ENCODE measurements at regions not wholly inside any gene's neighbourhood (a gene's known extent, or its start where the extent isn't known, plus 50 kb on each side); places are given as distances from the start of the nearest gene placed in this dataset.
A peak's percentile ranks its signal among the peaks of the same experiment; 100 is the strongest.
"Not testable (repeated sequence)": the region's sequence is repeated elsewhere in the genome, so short reads cannot be mapped to it uniquely, and the experiment has no call there.

DNA sequence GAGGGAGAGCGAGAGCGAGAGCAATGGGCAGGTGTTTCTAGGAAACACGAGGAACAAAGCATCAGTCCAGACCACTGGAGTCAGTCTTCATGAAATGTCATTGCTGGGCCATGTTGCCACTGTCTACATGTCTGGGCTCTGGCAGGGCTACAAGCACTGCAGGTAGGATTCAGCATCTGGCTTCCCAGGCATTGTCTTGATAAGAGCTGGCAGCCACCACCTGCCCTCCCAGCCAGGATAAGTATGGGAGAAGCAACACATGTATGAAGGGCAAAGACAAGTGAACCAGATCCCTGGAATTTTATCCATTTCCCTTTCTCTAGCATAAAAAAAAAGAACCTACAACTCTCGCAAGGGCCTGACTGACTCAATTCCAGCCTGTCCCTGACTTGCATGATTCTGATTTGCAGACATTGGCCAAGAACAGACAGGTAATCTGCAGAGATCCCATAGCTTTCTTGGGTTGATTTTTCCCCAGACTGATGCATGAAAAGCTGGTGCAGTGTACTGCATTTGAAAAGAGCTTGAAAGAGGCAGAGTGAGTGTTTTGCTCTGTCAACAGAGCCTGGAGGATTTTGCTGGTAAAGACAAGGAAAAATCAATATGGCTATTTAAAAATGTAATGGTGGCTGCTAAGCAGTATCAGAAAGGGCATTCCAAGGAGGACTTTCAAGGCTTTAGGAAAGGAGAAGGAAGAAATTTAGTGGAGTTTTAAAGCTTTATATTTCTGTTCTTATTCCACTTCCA is 157.2 kb upstream of the MYRIP start:
- DNase-seq (ENCODE audit: extremely low spot score, insufficient read length, low read depth) (no peak), FAIRE-seq (no peak)

DNA sequence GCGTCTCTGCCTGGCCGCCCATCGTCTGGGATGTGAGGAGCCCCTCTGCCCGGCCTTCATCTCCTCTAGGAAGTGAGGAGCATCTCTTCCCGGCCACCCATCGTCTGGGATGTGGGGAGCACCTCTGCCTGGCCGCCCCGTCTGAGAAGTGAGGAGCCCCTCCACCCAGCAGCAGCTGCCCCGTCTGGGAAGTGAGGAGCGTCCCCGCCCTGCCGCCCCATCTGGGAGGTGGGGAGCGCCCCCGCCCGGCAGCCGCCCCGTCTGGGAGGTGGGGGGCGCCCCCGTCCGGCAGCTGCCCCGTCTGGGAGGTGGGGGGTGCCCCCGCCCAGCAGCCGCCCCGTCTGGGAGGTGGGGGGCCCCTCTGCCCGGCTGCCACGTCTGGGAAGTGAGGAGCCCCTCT is 153.7 kb upstream of the MYRIP start:
- DNase-seq (ENCODE audit: extremely low spot score, insufficient read length, low read depth); FAIRE-seq: not testable (repeated sequence)

DNA sequence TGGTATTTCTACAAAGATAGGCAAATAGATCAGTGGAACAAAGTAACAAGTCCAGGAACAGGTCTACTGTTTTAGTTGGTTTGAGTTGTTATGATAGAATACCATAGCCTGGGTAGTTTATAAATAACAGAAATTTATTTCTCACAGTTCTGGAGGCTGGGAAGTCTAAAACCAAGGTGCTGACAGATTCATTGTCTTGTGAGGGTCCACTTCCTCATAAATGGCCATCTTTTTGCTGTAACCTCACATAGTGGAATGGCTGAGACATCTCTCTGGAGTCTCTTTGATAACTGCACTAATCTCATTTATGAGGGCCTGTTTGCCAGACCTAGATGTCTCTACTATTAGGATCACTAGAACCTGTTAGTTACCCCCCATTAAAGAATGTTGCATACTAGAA is 152.3 kb upstream of the MYRIP start:
- FAIRE-seq, result no peak
- no peak for DNase-seq (ENCODE audit: extremely low spot score, insufficient read length, low read depth)

DNA sequence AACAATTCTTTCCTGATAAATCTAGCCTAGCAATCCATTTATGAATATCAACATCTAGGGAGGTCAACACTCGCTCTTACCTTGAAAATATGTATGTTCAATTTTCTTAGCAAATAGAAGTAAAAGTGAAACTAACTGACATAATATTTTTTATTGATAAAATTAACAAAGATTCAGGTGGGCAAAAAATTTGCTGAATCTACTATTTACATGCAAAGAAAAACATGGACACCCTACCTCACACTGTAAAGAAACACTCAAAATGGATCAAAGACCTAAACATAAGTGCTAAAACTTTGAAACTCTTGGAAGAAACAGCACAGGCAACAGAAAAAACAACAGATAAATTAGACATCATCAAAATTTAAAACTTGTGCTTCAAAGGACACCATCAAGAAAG is 151.6 kb upstream of the MYRIP start:
- FAIRE-seq (no peak), DNase-seq (ENCODE audit: extremely low spot score, insufficient read length, low read depth) (no peak)

DNA sequence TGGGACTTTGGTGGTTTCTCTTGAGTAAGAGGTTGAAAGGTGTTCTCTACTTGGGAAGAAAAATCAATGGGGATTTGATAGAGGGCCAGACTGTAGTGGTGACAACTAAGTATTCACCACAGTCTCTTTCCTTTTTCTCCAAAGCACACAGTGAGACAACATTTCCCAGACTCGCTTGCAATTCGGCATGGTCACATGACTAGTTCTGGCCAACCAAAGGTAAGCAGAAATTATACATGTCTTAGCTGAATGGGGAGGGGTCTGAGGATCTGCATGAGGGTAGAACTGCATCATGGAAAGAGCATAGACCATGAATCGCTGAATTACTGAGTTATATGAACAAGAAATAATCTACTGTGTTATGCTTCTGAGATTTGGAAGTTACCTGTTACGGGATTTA is 144.5 kb upstream of the MYRIP start:
- FAIRE-seq (no peak), DNase-seq (ENCODE audit: extremely low spot score, insufficient read length, low read depth) (no peak)

DNA sequence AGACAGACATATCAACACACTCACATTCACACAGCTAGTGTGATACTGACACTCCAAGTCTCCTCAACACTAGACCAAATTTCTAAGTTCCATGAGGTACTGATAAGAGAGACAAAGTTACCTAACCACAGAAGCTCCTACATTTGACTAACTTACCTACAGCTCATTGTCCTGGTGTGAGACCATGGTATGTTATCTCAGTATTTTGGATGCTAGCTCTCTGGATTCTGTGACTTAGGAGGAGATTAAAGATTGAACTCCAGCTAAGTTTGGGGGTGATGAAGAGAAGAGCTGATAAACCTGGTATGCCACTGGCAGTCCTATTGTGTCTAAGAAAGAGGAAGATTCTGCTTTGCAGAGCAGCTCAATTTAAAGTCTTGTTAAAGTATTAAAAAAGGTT is 144.0 kb upstream of the MYRIP start:
- no peak for FAIRE-seq
- no peak for DNase-seq (ENCODE audit: extremely low spot score, insufficient read length, low read depth)

DNA sequence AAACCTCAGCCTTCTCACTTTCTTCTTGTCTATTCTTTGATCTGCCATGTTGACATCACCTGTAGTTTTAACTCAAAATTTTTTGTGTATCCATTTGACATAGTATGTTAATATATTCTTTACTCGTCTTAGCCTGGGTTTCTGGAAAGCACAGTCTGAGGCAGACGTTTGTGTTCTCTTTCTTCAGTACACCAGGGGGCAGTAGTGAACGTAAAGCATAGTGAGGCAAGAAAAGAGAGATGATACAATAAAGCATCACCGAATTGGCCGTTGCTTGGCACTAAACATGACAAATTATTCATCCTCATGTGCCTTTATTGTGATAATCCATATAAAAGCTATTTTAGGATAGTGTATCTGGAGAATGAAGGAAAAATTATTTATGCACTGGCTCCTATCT is 141.0 kb upstream of the MYRIP start:
- FAIRE-seq (peak; percentile 75), DNase-seq (ENCODE audit: extremely low spot score, insufficient read length, low read depth) (no peak)

DNA sequence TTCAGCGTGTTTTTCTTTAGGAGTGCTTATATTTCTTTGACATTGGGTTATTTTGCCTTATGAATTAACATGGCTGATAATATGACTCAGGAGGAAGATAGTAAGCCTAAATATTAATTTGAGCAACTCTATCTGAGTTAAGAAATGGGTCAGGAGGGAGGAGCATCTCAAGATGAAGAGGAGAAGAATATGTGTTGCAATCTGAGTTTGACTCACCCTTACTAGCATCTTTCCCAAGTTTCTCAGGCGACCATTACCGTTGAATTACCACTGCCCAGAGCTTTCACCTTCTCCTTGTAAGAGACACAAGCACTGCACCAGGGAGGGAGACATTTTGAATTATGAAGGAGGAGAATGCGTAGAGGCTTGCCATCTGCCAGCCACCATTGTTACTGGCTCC is 138.3 kb upstream of the MYRIP start:
- FAIRE-seq, result no peak
- no peak for DNase-seq (ENCODE audit: extremely low spot score, insufficient read length, low read depth)

DNA sequence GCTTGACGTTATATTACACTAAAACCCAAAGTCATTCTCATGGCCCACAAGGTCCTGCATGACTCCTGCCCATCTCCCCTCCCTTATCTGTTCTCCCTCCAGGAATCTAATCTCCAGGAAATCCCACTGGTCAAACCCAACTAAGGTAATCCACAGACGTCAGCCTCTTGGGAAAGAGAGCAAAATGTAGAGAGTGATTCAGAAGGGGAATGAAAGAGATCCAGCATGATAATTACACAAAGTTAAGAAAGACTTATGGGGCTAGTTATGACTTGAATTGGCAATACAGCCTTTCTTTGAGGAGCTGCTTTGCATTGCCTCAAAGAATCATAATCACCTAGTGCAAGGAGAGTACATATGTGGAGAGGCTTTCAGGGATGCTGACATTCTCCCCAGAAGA is 137.8 kb upstream of the MYRIP start:
- FAIRE-seq (no peak), DNase-seq (ENCODE audit: extremely low spot score, insufficient read length, low read depth) (no peak)

DNA sequence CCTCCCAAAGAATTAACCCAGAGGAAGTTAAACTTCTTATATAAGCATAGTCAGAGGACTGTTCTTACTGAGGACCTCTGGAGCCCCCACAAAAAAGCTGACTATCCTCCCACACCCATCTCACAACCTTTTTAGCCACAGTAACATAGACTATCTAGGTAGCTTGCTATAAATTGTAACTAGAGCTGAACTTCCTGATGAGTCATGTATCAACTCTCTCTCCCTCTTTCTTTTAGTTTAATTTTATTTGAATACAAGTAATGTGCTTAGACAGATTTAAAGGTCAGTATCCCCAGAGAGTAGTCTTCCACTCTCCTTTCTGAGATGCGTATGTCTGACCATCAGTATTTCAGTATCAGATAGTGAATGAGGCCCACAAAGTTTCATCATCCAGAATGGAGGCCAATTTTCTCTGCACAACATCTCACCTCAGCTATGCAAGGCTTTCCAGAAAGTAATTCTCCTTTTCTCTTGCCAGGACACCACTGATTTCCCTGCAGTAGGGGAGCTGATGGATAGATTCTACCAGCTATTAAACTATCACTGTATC is 104.0 kb upstream of the MYRIP start:
- DNase-seq (ENCODE audit: extremely low spot score, insufficient read length, low read depth) (no peak), FAIRE-seq (no peak)

DNA sequence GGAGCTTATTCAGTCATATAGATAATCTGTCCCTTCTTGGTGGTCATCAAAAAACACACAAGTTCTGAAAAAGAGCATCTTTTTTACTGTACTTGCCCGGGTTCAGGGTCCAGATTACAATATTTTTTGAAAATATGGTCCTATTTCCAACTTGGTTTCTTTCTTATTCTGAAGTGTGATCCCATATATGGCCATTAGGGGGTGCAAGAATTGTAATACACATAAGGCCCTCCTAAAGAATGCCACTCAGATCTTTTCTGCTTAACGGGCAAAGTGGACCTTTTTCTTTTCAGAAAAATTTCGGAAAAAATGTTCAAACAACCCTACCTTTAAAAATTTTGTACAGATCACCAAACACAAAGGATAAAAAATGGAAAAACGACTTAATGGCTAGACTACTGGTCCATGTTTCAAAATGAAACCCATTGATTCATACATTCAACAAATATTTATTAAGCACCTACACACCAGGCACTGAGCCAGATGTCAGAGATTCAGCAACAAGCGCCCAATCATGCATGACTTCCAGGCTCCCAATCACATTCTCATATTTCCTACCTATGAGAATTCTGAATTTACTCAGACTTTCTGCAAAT is 102.0 kb upstream of the MYRIP start:
- FAIRE-seq (peak; percentile 70), DNase-seq (ENCODE audit: extremely low spot score, insufficient read length, low read depth) (no peak)

DNA sequence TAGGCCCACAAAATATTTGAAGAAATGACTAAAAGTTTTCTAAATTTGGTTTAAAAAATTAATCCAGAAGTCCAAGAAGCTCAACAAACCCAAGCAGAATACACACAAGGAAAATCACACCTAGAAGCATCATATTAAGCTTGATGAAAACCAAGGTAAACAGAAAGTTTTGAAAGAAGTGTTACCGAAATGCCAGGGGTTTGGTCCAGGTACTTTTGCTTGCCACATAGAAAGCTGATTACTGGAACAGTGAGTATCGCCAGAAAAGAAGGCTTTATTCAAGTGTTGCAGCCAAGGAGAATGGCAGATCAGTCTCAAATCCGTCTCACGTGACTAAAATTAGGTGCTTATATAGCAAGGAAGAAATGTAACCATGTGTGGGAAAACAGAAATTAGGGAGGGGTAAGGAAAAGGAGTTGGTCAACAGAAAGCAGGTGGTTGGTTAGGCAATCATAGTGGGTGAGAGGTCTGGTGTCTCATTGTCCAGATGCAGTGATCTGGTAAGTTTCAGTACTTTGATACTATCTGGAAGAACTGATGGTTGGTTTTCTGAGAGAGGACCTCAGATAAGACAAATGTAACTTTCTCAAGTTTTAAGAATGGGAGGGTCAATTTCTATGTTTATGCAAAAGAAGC is 96.9 kb upstream of the MYRIP start:
- DNase-seq (ENCODE audit: extremely low spot score, insufficient read length, low read depth), result no peak
- FAIRE-seq, result no peak

DNA sequence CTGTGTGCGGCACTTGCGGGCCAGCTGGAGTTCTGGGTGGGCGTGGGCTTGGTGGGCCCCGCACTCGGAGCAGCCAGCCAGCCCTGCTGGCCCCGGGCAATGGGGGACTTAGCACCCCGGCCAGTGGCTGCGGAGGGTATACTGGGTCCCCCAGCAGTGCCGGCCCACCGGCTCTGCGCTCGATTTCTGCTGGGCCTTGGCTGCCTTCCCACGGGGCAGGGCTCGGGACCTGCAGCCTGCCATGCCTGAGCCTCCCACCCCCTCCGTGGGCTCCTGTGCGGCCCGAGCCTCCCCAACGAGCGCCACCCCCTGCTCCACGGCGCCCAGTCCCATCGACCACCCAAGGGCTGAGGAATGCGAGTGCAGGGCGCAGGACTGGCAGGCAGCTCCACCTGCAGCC is 96.1 kb upstream of the MYRIP start:
- DNase-seq (ENCODE audit: extremely low spot score, insufficient read length, low read depth); FAIRE-seq: not testable (repeated sequence)

DNA sequence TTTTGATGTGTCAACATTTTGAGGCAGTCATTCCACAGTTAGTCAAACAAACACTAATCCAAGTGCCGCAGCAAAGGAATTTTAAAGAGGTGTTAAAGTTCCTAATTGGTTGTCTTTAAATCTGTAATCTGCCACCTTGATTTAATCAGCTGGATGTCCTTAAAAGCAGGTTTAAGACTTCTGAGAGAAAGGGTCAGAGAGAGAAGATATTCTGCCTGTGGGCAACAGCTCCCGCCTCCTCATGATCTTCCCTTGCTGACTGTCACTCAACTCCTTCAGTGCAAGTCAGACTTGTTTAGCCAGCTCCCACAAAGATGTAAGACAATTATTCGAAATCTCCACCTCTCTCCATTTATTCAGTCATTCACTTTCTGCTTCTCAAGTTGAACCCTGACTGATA is 92.6 kb upstream of the MYRIP start:
- no peak for DNase-seq (ENCODE audit: extremely low spot score, insufficient read length, low read depth)
- no peak for FAIRE-seq

DNA sequence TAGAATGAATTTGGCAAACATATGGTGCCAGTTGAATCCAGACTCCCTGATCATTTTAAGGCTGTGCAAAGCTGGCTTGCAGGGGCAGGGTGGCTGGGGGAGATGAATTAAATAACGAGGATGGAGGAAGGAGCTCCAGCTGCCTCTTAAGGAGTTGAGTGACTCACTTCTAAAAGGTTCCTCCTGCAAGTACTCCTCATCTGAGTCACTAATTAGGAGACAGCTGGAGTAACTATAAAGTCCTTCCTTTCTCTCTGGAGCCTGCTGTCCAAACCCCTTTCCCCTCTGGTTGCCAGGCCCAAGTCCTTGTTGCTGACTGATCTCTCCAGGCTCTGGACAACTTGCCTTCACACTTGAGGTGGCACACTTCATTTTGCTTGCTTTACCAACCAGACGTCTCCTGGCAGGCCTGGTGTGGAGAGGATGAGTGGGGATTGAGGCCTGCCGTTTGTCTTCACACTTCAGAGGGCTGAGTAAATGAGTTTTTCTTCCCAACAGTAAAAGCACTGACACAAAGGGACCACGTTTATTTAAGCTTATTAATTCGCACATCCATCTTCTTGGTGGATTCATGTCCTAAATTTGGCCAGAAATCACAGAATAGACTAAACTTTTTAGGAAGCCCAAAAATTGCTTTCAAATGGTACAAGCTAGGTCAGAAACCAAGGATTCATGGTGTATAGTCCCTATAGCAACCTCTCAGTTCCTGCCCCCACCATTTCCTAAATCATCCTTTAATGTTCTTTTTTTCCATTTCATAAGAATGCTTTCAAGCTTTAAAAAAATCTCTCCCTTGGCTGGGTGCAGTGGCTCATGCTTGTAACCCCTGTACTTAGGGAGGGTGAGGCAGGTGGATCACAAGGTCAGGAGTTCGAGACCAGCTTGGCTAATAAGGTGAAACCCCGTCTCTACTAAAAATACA is 90.5 kb upstream of the MYRIP start:
- DNase-seq (ENCODE audit: extremely low spot score, insufficient read length, low read depth) (no peak), FAIRE-seq (no peak)

DNA sequence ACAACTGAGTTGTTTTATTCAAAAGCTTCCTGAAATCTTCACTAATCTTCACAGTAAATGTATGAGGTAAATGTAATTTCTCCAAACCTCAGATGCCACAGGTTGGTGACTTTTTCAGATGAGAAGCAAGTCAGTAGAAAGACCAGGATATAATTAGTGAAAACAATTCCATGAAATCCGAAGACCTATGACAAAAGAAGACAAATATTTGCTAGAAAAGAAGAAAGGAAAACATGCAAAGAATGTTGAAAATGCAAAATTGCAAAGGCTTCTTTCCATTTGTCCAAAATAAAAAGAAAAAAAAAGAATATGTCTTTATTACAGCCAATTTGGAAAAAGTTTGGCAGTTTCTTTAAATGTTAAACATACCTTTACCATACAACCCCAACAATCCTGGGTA is 88.3 kb upstream of the MYRIP start:
- DNase-seq (ENCODE audit: extremely low spot score, insufficient read length, low read depth) (no peak), FAIRE-seq (no peak)

DNA sequence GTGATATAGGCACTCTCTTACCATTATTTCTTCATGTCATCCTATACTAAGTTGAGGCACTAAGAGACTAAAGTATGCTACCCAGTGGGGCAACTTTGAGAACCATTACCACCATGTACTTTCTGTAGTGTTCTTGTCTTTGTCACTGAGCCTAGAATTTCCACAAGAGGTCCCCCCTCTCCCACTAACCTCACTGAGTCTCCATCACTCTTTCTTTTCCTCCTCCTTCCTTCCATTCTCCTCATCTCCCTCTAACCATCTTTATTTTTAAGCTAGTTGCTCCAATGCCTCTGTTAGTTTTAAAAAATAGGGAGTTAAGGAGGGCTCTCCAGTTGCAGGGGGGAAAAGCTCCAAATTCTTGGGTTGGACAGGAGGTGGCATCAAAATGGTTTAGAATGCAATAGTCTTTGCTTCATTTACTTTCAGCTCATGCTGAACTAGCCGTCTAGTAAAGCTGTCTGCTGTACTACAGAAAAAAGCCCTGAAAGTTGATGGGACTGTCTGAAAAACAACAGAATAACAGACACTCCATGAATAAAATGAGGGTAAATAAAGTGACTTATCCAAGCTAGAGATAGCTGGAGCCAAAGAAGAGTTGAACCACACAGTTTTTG is 85.1 kb upstream of the MYRIP start:
- DNase-seq (ENCODE audit: extremely low spot score, insufficient read length, low read depth), result no peak
- FAIRE-seq, result no peak

DNA sequence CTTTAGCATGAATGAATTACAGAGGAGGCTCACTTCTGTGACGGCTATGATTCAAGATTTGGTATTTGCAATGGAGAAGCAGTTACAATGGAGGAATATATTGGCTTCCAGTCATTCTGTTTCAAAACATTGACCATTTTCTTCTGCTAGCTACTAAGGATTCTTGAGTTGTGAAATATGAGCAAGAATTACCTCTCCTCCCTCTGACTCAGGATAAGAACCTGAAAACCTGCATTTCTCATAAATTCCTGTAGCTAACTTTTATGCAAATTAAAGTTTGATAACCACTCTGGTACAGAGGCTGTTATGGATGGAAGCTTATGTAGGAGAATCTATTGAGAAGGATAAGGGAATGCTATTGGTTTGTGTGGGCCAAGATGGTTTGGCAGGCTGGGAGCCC is 84.1 kb upstream of the MYRIP start:
- DNase-seq (ENCODE audit: extremely low spot score, insufficient read length, low read depth) (no peak), FAIRE-seq (no peak)

DNA sequence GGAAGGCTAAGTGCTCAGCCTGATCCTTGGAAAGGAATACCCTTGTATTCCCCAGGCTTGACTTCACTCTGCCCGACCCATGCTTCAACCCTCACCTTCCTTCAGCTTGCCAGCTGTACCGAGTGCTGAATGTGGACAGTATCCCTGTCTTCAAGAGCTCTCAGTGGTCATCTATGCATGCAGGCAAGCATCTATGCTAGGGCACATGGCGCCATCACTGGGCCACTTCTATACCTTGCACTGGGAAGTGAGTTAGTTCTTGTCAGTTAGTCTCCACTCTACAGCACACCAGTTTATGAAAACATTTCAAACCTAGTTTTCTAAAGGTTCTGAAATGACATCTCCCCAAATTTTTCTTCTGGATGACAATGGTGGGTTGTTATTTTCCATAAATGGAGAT is 82.0 kb upstream of the MYRIP start:
- no peak for FAIRE-seq

DNA sequence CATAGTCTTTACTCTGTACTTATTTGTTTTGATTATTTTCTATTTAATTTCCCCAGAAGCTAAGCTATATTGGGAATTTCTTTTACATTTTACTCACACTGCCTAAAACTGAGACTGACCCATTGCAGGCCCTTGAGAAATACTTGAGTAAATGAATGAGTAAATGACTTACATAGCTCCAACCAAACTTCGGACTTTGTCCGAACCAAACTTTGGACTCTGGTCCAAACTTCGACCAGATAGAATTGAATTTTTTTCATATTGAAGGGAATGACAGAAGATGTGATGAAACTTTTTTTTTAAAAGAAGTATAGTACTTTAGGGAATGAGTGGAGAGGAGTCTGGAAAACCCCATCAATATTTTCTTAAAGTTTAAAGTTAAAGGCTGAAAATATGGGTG is 75.6 kb upstream of the MYRIP start:
- FAIRE-seq, result no peak
- no peak for DNase-seq (ENCODE audit: extremely low spot score, insufficient read length, low read depth)

More for the DNA sequence above, 82.0 kb upstream of the MYRIP start:
- DNase-seq (ENCODE audit: extremely low spot score, insufficient read length, low read depth), result no peak

Data from GM18507 (cell line).